GM21737 (cell line): ENCODE measurements at regions not wholly inside any gene's neighbourhood (a gene's known extent, or its start where the extent isn't known, plus 50 kb on each side); places are given as distances from the start of the nearest gene placed in this dataset.

Source experiments
- ATAC-seq: cut with Tn5 transposase; IDR thresholded peaks from one replicate; pipeline ENCODE4 v1.9.1; 2021; ENCODE audit warnings: mild to moderate bottlenecking, moderate library complexity; ENCODE audit not compliant: unreplicated experiment

DNA sequence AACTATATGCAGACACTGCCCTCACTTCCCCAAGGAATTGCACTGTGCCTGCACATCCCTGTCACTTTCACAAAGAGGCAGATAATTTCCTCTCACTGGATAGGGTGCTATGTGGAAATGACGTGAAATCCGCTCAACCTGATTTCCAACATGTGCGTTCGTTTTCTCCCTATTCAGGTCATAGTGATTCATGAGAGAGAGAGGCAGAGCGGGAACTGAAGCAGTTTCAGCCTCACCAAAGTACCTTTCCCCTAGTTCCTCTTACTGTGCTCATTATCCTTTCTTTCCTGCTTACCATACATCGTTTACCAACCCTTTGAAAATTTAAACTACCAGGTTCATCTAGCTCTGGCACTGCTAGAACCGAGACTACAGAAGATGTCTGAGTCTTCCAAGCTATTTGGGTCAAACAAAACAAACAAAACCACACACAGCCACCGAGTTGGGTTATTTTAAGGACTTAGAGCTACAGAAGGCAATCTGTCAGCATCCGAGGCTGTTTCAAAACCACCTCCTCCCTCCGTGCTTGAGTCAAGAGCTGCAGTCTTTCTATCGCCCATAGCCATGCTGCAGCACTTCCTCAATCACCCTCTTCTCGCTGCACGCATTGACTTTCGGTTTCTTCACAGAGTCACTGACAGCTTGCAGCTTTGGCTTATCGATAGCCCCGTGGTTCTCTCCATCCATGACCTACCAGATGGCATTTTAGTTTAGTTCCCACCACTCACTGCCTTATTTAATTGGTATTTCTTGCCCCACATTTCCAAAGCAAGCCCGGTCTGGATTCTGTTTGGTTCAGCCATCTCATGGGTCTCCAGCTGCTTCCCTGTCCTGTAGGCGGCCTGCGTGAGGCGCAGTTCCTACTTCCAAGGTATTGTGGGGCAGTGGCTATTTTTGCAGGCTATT lies 1395.8 kb downstream of the EFNB2 start:
- peak; percentile 98 for ATAC-seq

DNA sequence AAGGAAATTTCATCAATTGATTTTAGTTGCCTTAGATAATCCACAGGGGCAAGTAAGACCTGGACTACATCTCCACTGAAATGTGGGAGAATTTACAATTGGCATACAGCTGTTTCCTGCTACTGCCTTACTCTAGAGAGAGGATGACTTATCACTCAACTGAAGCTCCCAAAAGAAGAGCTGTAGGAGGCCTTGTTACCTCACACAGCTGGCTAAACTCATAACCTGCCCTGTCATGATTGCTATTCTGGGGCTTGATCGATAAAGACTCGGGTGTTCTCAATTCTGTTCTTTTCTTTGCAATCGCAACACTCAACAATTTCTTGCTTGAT lies 1396.4 kb downstream of the EFNB2 start:
- ATAC-seq = no peak

DNA sequence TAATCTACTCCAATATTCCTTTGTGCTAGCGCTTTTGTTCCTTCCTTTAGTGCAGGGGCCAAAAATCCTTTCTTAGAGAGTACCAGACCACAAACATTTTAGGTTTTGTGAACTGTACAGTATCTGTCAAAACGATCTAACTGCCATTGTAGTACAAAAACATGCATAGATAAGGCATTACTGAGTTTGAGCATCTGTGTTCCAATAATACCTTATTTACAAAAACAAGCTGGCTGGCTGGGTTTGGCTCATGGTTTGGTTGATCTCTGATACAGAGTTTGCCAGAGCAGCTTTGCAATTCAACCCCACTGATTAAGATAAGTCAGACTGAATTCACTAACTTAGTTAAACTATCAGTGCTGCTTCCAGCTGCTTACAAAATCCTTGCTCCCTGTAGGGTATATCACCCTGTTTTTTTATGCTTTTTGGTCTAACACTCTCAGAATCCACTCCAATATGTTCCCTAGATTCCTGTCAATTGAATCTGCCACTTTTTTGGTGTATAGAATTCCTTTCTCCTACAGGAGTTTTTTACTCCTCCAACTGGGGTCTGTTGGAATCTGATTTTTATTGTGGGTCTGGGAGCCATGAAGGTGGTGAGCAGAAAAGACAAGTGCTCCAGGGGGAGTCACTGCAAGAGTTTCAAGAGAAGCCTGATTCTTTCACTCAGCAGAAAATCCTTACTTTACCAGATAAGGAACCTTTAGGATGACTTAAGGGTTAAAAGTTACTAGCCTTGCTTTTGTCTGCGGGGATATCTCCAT lies 1399.4 kb downstream of the EFNB2 start:
- ATAC-seq = no peak

DNA sequence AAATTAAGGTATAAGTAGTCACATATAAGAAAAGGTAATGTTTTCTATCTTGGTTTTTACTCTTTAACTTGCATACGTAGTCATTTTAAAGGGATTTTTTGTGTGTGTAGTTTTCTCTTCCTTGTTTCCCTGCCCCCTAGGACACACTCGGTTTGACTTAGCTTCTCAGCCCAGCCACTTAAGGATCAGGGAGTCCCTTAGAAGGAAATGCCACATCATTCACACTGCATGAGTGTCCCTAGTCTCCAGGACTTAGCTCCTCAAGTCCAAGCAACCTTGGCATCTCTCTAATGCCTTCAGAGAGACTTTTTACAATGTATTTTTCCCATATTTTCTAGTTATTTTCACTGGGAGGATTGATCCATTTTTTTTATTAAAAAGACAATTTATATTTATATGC lies 1407.7 kb downstream of the EFNB2 start:
- ATAC-seq = no peak

DNA sequence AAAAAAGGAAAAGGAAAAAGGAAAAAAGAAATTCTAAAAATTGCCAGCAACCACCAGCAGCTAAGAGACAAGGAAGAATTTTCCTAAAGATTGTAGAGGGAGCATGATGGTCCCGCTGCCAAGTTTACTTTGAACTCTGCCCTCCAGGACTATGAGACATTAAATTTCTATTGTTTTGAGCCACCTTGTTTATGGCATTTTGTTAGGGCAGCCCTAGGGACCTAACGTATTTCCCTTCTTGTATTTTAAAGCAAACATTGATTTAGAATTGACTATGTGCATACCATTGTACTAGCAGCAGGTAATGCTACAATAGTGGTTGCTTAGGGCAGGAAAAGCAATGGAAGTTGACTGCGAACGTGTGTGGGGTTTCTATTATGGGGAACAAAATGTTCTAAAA lies 1414.2 kb downstream of the EFNB2 start:
- no peak for ATAC-seq

DNA sequence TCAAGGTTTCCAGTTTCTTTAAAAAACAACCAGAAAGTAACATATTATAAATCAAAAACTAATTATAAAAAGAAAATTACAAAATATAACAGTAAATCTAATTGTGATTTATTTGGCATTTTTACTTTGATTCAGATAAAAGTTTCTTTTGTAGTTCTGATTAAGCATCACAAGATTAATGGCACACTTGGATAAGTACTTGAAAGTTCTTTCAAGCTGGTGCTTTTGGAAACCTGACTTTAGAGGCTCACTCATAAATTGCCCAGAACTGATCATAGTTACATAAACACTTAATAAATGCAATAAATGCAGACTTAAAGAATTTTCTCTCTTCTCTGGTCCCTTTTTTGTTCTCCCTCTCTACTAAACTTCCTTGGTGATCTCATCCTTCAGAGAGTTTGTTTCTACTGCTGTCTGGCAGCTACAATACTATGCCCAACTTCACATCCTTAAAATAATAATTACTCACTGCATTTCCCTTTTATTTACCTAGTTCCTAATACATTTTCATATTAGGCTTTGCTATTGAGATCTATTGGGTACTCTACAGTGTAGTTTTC lies 1417.0 kb downstream of the EFNB2 start:
- no peak for ATAC-seq

DNA sequence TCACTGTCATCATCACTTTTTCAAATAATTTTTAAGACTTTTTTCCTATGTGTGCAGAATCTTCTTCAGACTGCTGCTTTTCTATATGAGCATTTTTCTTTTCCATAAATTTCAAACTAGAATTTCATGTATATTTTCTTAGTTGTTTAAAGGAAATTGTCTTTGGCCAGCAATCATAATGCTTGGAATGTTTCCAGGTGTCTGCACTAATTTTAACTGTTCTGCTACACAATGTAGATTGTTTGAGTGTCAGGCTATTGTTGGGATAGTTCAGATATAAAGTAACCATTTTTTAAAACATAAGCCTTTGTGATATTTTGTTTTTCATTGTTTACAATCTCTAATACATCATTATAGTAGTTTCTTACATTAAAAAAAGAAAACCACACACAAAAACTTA lies 1418.5 kb downstream of the EFNB2 start:
- no peak for ATAC-seq

DNA sequence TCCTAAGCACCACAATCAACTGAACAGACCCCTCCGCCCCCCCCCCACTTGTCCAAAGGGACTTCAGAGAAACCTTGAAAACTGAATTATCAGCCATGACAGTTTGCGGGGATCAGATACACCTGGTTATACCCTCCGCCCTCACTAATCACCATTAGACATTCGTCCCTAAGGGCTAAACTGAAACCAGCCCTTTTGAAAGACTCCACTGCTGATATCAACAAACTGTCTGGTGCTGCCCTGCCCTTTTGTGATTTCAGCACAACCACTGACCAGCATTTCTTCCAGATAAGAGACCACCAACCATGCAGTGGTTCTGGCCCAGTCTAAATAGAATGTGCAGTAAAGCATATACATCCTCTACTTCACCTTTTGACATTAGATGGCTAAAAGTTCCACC lies 1422.9 kb downstream of the EFNB2 start:
- ATAC-seq = no peak

DNA sequence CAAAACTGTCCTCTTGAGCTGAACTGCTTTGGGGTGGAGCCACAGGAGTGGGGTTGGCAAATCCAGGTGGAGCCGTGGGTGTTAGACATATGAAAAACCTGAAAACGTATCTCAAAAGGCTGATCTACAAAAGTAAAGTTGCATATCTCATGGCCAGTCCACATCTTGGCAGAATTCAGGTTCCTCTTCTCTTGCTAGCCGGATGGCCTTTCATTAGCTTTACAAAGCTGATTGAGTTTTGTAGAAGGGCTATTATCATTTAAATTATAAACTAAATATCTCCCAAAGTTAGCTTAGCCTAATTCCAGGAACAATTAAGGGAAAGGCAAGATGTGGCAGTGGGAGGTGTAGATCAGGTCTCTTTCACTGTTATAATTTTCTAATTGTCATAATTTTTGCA lies 1427.7 kb downstream of the EFNB2 start:
- ATAC-seq = no peak

DNA sequence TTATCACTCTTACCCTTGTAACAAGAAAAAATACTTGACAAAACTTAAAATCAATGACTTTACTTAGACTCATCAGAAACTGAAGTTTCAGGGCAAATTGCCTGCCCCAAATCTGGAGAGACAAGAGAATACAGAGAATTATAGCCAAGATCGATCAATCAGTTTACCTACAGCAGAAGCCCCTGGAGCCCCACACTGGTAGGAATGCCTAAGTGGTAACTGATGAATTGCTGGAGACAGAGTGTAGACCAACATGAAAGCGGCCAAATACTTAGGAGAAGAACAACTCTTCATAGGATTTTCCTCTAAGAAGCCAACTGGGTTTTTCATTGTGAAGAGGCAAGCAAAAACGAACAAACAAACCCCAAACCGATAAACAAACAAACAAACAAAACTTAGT lies 1430.0 kb downstream of the EFNB2 start:
- no peak for ATAC-seq

DNA sequence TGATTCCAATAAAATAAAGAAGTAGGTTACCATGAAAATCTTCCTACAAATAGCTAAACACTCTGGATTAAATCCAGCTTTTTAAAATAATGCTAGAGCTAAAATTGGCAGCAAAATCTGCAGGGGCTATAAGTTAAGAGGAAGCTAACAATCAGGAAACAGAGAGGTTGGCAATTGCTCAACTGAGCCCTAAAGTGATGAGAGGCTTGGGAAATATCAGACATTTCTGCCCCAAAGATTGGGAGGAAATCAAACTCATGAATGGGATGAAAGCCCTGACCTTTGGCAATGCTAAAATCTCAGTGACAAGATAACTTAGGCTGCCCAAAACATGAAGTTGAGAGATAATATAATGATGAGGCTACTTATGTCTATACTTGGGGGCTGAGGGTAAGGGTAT lies 1437.9 kb downstream of the EFNB2 start:
- ATAC-seq = no peak

DNA sequence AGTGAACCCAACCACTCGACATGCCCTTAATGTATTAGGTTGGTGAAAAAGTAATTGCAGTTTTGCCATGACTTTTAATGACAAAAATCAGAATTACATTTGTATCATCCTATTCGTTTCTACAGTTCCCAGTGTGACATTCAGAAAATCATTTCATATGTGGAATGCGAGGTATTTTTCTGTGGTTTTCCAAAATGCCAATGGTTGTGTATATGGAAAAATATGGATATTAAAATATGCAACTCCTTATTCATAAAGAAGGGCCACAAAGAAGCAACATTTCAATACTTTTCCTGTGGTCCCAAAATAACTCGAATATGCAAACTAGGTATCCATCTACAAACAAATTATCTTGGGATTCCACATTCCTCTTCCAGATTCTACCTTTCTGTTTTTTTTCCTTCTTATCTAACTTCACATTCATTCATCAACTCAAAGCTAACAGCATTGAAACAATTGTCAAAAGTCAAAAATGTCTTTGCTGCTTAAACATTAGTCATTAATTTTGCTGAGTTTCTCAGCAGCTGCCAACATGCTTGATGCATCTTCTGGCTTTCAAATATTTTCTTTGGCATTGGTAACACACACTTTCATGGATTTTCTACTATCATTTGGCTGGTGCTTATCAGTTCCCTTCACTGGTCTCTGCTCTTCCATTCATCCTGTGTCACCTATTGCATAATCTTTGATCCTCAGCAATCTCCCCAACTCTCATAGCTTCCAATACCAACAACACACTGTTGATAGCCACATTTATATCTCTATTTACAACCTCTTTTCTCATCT lies 1445.4 kb downstream of the EFNB2 start:
- no peak for ATAC-seq

DNA sequence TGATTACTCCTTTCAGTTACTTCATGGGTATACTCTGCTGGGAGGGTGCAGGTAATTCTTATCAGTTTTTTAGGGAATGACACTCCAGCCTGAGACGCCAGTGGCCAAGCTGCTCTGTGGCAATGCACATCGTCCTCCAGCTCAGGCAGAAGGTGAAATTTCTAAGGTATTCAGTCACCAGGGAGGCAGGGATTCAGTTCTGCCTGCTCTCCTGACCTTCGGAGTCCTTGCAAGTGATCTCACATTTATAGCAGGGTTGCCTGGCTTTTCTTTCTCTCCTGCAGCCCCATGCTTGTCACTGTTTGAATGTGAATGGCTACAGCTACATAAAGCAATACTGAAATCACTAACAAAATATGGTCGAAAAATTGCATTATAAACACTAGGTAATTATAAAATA lies 1447.5 kb downstream of the EFNB2 start:
- ATAC-seq = no peak

DNA sequence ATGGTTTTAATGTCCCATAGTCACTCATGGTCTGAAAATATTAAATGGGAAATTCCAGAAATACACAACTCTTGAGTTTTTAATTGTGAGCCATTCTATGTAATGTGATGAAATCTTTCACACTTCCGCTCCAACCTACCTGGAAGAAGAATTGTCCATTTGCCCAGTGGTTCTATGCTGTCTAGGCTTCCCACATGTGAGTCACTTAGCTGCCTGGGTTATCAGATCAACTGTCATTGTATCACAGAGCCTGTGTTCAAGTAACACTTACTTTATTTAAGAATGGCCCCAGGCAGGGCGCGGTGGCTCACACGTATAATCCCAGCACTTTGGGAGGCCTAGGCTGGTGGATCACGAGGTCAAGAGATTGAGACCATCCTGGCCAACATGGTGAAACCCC lies 1450.5 kb downstream of the EFNB2 start:
- ATAC-seq = no peak

DNA sequence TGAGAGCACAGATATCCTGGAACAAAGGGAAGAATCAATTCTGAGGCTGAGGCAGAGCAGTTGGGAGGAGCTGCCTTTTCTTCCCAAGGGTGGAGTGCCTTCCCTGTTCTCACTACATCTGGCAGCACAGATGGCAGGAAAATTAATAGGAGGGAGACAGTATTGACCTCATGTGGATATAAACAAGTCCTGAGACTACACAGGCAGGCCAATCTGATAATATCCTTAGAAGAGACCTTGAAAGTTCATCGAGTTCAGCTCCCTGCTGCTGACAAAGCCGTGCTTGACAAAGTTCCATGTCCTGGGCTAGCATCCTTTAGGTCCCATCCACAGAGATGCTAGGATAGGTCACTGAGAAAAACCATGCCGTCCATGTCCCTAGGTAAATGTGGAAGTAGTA lies 1451.5 kb downstream of the EFNB2 start:
- ATAC-seq = no peak

DNA sequence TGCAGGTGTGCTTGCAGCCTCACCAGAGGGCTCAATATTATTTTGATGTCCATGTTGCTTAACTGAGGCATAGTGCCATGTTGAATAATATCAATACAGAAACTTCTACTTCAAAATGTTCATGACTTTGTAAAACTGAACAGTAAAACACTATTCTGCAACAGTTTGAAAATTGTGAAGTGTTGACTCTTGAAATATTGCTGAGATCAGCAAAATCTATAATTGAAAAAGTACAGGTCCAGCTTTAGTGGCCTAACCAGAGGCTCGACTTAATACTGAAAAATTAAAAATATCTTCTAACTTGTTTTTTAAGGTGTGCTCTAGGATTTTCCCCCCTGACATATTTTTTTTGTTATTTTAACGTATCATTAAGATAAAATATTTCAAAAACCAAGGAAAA lies 1460.7 kb downstream of the EFNB2 start:
- ATAC-seq = no peak

DNA sequence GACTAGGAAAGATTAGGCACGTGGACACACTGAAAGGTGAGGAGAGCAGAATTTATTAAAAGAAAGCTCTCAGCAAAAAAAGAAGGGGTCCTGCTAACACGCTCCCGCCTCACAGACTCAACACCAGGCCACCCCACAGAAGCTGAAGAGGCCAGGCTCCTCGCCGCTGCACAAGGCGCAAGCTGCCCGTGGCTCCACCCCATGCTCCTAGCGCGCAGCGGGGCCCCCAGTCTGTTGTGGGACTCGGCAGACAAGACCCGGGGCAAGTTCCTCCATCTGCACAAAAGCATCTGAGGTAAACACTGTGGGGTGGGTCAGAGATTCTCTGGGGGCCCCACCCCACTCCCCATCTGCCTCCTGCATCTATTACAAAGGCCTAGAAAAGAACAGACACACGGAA lies 1462.4 kb downstream of the EFNB2 start:
- no peak for ATAC-seq

DNA sequence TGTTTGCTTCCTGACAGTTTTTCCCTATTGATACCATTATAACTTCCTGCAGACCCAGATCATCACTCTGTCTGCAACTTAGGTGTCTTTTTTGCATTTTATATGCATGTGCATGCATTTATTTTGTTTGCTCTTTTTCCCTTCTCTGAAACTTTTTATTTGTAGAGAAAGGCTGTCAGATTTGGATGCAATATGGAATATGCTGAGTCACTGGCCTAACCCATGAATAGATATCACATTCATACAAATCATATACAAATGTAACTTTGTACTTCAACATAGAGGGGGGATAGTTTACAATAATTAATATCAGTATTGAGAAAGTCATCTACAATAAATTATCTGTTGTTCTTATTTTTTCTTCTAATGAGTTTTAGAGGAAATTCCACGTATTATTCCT lies 1465.0 kb downstream of the EFNB2 start:
- no peak for ATAC-seq

DNA sequence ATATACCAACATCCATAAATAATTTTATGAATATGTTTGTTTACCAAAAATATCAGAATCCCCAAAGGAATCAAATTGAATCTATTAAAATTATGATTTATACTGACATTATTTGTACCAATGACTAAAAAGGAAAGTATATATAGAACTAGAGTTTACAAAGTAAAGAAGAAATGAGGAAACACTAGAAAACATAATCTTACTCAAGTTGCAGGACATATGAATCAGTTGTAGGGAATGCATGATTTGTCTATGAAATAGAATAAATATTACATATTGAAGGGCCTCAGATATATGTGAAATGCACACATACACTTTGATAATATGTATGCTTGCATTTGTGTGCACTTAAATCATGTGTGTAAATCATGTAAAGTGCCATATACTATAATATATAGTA lies 1466.4 kb downstream of the EFNB2 start:
- ATAC-seq = no peak

DNA sequence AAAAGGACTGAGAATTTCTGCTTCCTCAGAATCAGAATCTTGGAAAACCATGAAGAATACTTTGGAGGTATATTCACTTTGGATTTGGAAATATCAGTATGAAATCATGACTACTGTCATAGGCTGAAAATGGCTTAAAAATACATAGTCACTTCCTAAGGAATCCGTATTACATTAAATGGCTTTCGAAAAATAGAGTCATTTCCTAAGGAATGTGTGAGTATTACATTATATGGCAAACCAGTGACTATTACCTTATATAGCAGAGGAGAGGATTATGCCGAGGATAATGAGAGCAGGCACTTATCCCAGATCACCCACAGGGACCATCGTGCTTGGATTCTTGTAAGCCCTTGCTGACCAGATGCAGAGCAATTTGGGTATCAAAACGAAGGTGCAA lies 1471.8 kb downstream of the EFNB2 start:
- ATAC-seq = no peak

DNA sequence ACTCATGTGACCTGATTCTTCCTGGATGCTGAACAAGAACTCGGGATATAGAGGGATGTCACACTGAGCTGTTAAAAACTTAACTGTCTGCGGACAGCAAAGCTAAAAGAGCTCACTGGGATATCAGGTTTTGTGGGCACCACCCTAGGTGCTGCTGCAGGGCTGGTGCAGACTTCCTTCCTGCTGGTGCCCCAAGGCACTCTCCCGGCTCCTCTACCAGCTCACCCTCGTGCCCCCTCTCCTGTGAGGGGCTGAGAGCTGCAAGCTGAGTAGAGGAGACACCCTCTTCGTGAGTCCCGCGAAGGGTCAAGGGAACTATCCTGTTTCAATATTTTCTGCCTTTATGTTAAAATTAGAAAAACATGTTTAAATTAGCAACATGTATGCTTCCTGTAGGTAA lies 1475.7 kb downstream of the EFNB2 start:
- no peak for ATAC-seq
